ENCODE measurements at regions not wholly inside any gene's neighbourhood (a gene's known extent, or its start where the extent isn't known, plus 50 kb on each side); places are given as distances from the start of the nearest gene placed in this dataset.
"Not testable (repeated sequence)": the region's sequence is repeated elsewhere in the genome, so short reads cannot be mapped to it uniquely, and the experiment has no call there.

GRCh38 chr5:138686668-138687067 lies 66.6 kb upstream of the CTNNA1 start:
- H3K36me3 ChIP-seq = no peaks in the 10 kb centered on the region
- H3K9me3 ChIP-seq = peaks cover 7% of the 10 kb centered on the region in 2 donors
- TF ChIP-seq POLR2AphosphoS5 (IDR thresholded peaks at IDR 0.05) (no peak), POLR2A (IDR thresholded peaks at IDR 0.05) (no peak), CTCF (IDR thresholded peaks at IDR 0.05) (no peak)
- DNase-seq (ENCODE audit: low spot score in 2 of 2) = no peak
- H3K27me3 ChIP-seq = no peaks in the 10 kb centered on the region
- intact Hi-C loops (cut with DNase I; ENCODE audit: low total_unique reads) = no loop called here
- H3K4me1 ChIP-seq = no peaks in the 10 kb centered on the region
- no peak overlapping the region for H3K4me3 ChIP-seq
- H3K27ac ChIP-seq = no peak overlapping the region

- H3K4me3 ChIP-seq = no peak overlapping the region
- intact Hi-C loops (cut with DNase I; ENCODE audit: low total_unique reads) = no loop called here
- no peak for DNase-seq (ENCODE audit: low spot score in 2 of 2)
- no peaks in the 10 kb centered on the region for H3K36me3 ChIP-seq
- no peak overlapping the region for H3K27ac ChIP-seq
- H3K9me3 ChIP-seq = peaks cover 7% of the 10 kb centered on the region in 2 donors
- no peaks in the 10 kb centered on the region for H3K4me1 ChIP-seq
- no peaks in the 10 kb centered on the region for H3K27me3 ChIP-seq
- TF ChIP-seq POLR2A (IDR thresholded peaks at IDR 0.05) (no peak), POLR2AphosphoS5 (IDR thresholded peaks at IDR 0.05) (no peak), CTCF (IDR thresholded peaks at IDR 0.05) (no peak)
Measured at GRCh38 chr5:138685193-138685745, 68.0 kb upstream of the CTNNA1 start.

GRCh38 chr5:138682462-138682861 lies 70.8 kb upstream of the CTNNA1 start:
- DNase-seq (ENCODE audit: low spot score in 2 of 2); intact Hi-C loops (cut with DNase I; ENCODE audit: low total_unique reads); H3K27ac ChIP-seq: not testable (repeated sequence)

GRCh38 chr5:138678826-138679225 lies 74.4 kb upstream of the CTNNA1 start:
- H3K27me3 ChIP-seq; H3K4me1 ChIP-seq; DNase-seq (ENCODE audit: low spot score in 2 of 2); H3K4me3 ChIP-seq; H3K36me3 ChIP-seq; intact Hi-C loops (cut with DNase I; ENCODE audit: low total_unique reads); H3K27ac ChIP-seq; H3K9me3 ChIP-seq: not testable (repeated sequence)

More at GRCh38 chr5:138682462-138682861, 70.8 kb upstream of the CTNNA1 start:
- H3K27me3 ChIP-seq, H3K36me3 ChIP-seq, H3K4me1 ChIP-seq, H3K4me3 ChIP-seq, H3K9me3 ChIP-seq: not testable (repeated sequence)

GRCh38 chr5:138677782-138678181 lies 75.4 kb upstream of the CTNNA1 start:
- no peak overlapping the region for H3K27ac ChIP-seq
- intact Hi-C loops (cut with DNase I; ENCODE audit: low total_unique reads) = no loop called here
- no peaks in the 10 kb centered on the region for H3K36me3 ChIP-seq
- TF ChIP-seq POLR2AphosphoS5 (IDR thresholded peaks at IDR 0.05) (no peak), POLR2A (IDR thresholded peaks at IDR 0.05) (no peak), CTCF (IDR thresholded peaks at IDR 0.05) (no peak)
- no peak overlapping the region for H3K4me3 ChIP-seq
- H3K9me3 ChIP-seq = no peaks in the 10 kb centered on the region
- H3K27me3 ChIP-seq = no peaks in the 10 kb centered on the region
- H3K4me1 ChIP-seq = no peaks in the 10 kb centered on the region
- no peak for DNase-seq (ENCODE audit: low spot score in 2 of 2)

GRCh38 chr5:138676556-138677193 lies 76.5 kb upstream of the CTNNA1 start:
- H3K27ac ChIP-seq = no peak overlapping the region
- no peaks in the 10 kb centered on the region for H3K4me1 ChIP-seq
- TF ChIP-seq POLR2AphosphoS5 (IDR thresholded peaks at IDR 0.05) = no peak
- no peak for TF ChIP-seq CTCF (IDR thresholded peaks at IDR 0.05)
- TF ChIP-seq POLR2A (IDR thresholded peaks at IDR 0.05) = no peak
- no peaks in the 10 kb centered on the region for H3K27me3 ChIP-seq
- intact Hi-C loops (cut with DNase I; ENCODE audit: low total_unique reads) = no loop called here
- no peak overlapping the region for H3K4me3 ChIP-seq
- no peak for DNase-seq (ENCODE audit: low spot score in 2 of 2)
- no peaks in the 10 kb centered on the region for H3K9me3 ChIP-seq
- H3K36me3 ChIP-seq = no peaks in the 10 kb centered on the region

Data from breast epithelium (tissue), 4 donors.